HG03103 (cell line): ENCODE measurements at regions not wholly inside any gene's neighbourhood (a gene's known extent, or its start where the extent isn't known, plus 50 kb on each side); places are given as distances from the start of the nearest gene placed in this dataset.

Experiments used
- ATAC-seq: cut with Tn5 transposase; IDR thresholded peaks from one replicate; pipeline ENCODE4 v1.9.1; 2021; ENCODE audit warnings: low read depth; ENCODE audit not compliant: unreplicated experiment

GRCh38 chr1:4010814-4011605 lies 110.9 kb upstream of the C1orf174 start:
- ATAC-seq: no peak

- no peak for ATAC-seq
These were observed 116.5 kb upstream of the C1orf174 start for GRCh38 chr1:4016351-4017130.

GRCh38 chr1:4017636-4018365 lies 117.7 kb upstream of the C1orf174 start:
- ATAC-seq: no peak

GRCh38 chr1:4018466-4019146 lies 118.5 kb upstream of the C1orf174 start:
- ATAC-seq: no peak

GRCh38 chr1:4019147-4019521 lies 119.1 kb upstream of the C1orf174 start:
- no peak for ATAC-seq

- no peak for ATAC-seq
These were observed 119.7 kb upstream of the C1orf174 start for GRCh38 chr1:4019606-4020331.

GRCh38 chr1:4020449-4020848 lies 120.4 kb upstream of the C1orf174 start:
- no peak for ATAC-seq

- no peak for ATAC-seq
These were observed 121.3 kb upstream of the C1orf174 start for GRCh38 chr1:4021136-4021973.

GRCh38 chr1:4021974-4022268 lies 121.8 kb upstream of the C1orf174 start:
- no peak for ATAC-seq

- ATAC-seq: no peak
These were observed 122.6 kb upstream of the C1orf174 start for GRCh38 chr1:4022715-4023114.

- no peak for ATAC-seq
These were observed 123.6 kb upstream of the C1orf174 start for GRCh38 chr1:4023678-4024077.

- ATAC-seq: no peak
These were observed 124.7 kb upstream of the C1orf174 start for GRCh38 chr1:4024811-4025210.

GRCh38 chr1:4025752-4026151 lies 125.7 kb upstream of the C1orf174 start:
- no peak for ATAC-seq

GRCh38 chr1:4027008-4027407 lies 126.9 kb upstream of the C1orf174 start:
- ATAC-seq: no peak

GRCh38 chr1:4027492-4028138 lies 127.5 kb upstream of the C1orf174 start:
- ATAC-seq: peak; percentile 85

GRCh38 chr1:4028139-4028501 lies 128.0 kb upstream of the C1orf174 start:
- ATAC-seq: no peak

- no peak for ATAC-seq
These were observed 129.3 kb upstream of the C1orf174 start for GRCh38 chr1:4029376-4029775.

GRCh38 chr1:4032571-4032970 lies 132.5 kb upstream of the C1orf174 start:
- no peak for ATAC-seq

- no peak for ATAC-seq
These were observed 133.1 kb upstream of the C1orf174 start for GRCh38 chr1:4033129-4033676.
